ENCODE measurements at regions not wholly inside any gene's neighbourhood (a gene's known extent, or its start where the extent isn't known, plus 50 kb on each side); places are given as distances from the start of the nearest gene placed in this dataset.

GRCh38 chr15:36401586-36401966 is 177.8 kb upstream of the CDIN1 start:
- H3K4me3 ChIP-seq (ENCODE audit: low read length in 2 of 2) = no peak overlapping the region
- no peaks in the 10 kb centered on the region for H3K27me3 ChIP-seq (ENCODE audit: control insufficient read depth in 2 of 2, insufficient read depth in 2 of 2, low read length in 2 of 2)
- no peaks in the 10 kb centered on the region for H3K9me3 ChIP-seq (ENCODE audit: control insufficient read depth in 2 of 2, low read length in 2 of 2)
- H3K36me3 ChIP-seq (ENCODE audit: control insufficient read depth in 2 of 2, insufficient read depth in 2 of 2, low read length in 2 of 2) = no peaks in the 10 kb centered on the region
- no peaks in the 10 kb centered on the region for H3K4me1 ChIP-seq (ENCODE audit: control insufficient read depth in 2 of 2, insufficient read depth in 2 of 2, low read length in 2 of 2)
- no peak overlapping the region for H3K27ac ChIP-seq (ENCODE audit: low read depth in 2 of 2, low read length in 2 of 2)
- H3K9ac ChIP-seq (ENCODE audit: low read depth in 1 of 2, low read length in 2 of 2) = no peak overlapping the region

GRCh38 chr15:36403351-36403750 is 176.1 kb upstream of the CDIN1 start:
- Histone ChIP-seq H3K4me3 (ENCODE audit: low read length in 2 of 2) (no peak overlapping the region), H3K27me3 (ENCODE audit: control insufficient read depth in 2 of 2, insufficient read depth in 2 of 2, low read length in 2 of 2) (no peaks in the 10 kb centered on the region), H3K9ac (ENCODE audit: low read depth in 1 of 2, low read length in 2 of 2) (no peak overlapping the region)

GRCh38 chr15:36406366-36406765 is 173.1 kb upstream of the CDIN1 start:
- Histone ChIP-seq H3K27ac (ENCODE audit: low read depth in 2 of 2, low read length in 2 of 2) (no peak overlapping the region), H3K27me3 (ENCODE audit: control insufficient read depth in 2 of 2, insufficient read depth in 2 of 2, low read length in 2 of 2) (no peaks in the 10 kb centered on the region), H3K36me3 (ENCODE audit: control insufficient read depth in 2 of 2, insufficient read depth in 2 of 2, low read length in 2 of 2) (no peaks in the 10 kb centered on the region), H3K4me1 (ENCODE audit: control insufficient read depth in 2 of 2, insufficient read depth in 2 of 2, low read length in 2 of 2) (no peaks in the 10 kb centered on the region), H3K9me3 (ENCODE audit: control insufficient read depth in 2 of 2, low read length in 2 of 2) (no peaks in the 10 kb centered on the region), H3K9ac (ENCODE audit: low read depth in 1 of 2, low read length in 2 of 2) (no peak overlapping the region), H3K4me3 (ENCODE audit: low read length in 2 of 2) (no peak overlapping the region)

More at GRCh38 chr15:36403351-36403750, 176.1 kb upstream of the CDIN1 start:
- Histone ChIP-seq H3K27ac (ENCODE audit: low read depth in 2 of 2, low read length in 2 of 2) (no peak overlapping the region), H3K4me1 (ENCODE audit: control insufficient read depth in 2 of 2, insufficient read depth in 2 of 2, low read length in 2 of 2) (no peaks in the 10 kb centered on the region), H3K9me3 (ENCODE audit: control insufficient read depth in 2 of 2, low read length in 2 of 2) (no peaks in the 10 kb centered on the region), H3K36me3 (ENCODE audit: control insufficient read depth in 2 of 2, insufficient read depth in 2 of 2, low read length in 2 of 2) (no peaks in the 10 kb centered on the region)

GRCh38 chr15:36406911-36407310 is 172.5 kb upstream of the CDIN1 start:
- Histone ChIP-seq H3K36me3 (ENCODE audit: control insufficient read depth in 2 of 2, insufficient read depth in 2 of 2, low read length in 2 of 2) (no peaks in the 10 kb centered on the region), H3K4me3 (ENCODE audit: low read length in 2 of 2) (no peak overlapping the region), H3K27me3 (ENCODE audit: control insufficient read depth in 2 of 2, insufficient read depth in 2 of 2, low read length in 2 of 2) (no peaks in the 10 kb centered on the region), H3K9ac (ENCODE audit: low read depth in 1 of 2, low read length in 2 of 2) (no peak overlapping the region), H3K9me3 (ENCODE audit: control insufficient read depth in 2 of 2, low read length in 2 of 2) (no peaks in the 10 kb centered on the region), H3K27ac (ENCODE audit: low read depth in 2 of 2, low read length in 2 of 2) (no peak overlapping the region), H3K4me1 (ENCODE audit: control insufficient read depth in 2 of 2, insufficient read depth in 2 of 2, low read length in 2 of 2) (no peaks in the 10 kb centered on the region)

- H3K4me1 ChIP-seq (ENCODE audit: control insufficient read depth in 2 of 2, insufficient read depth in 2 of 2, low read length in 2 of 2) = no peaks in the 10 kb centered on the region
- H3K9ac ChIP-seq (ENCODE audit: low read depth in 1 of 2, low read length in 2 of 2) = no peak overlapping the region
- H3K9me3 ChIP-seq (ENCODE audit: control insufficient read depth in 2 of 2, low read length in 2 of 2) = no peaks in the 10 kb centered on the region
- no peaks in the 10 kb centered on the region for H3K27me3 ChIP-seq (ENCODE audit: control insufficient read depth in 2 of 2, insufficient read depth in 2 of 2, low read length in 2 of 2)
- H3K4me3 ChIP-seq (ENCODE audit: low read length in 2 of 2) = no peak overlapping the region
- no peaks in the 10 kb centered on the region for H3K36me3 ChIP-seq (ENCODE audit: control insufficient read depth in 2 of 2, insufficient read depth in 2 of 2, low read length in 2 of 2)
- H3K27ac ChIP-seq (ENCODE audit: low read depth in 2 of 2, low read length in 2 of 2) = no peak overlapping the region
Measured at GRCh38 chr15:36407647-36408046, 171.8 kb upstream of the CDIN1 start.

GRCh38 chr15:36409819-36410218 is 169.6 kb upstream of the CDIN1 start:
- H3K27me3 ChIP-seq (ENCODE audit: control insufficient read depth in 2 of 2, insufficient read depth in 2 of 2, low read length in 2 of 2) = no peaks in the 10 kb centered on the region
- H3K9ac ChIP-seq (ENCODE audit: low read depth in 1 of 2, low read length in 2 of 2) = no peak overlapping the region
- H3K4me1 ChIP-seq (ENCODE audit: control insufficient read depth in 2 of 2, insufficient read depth in 2 of 2, low read length in 2 of 2) = no peaks in the 10 kb centered on the region
- H3K9me3 ChIP-seq (ENCODE audit: control insufficient read depth in 2 of 2, low read length in 2 of 2) = no peaks in the 10 kb centered on the region
- no peaks in the 10 kb centered on the region for H3K36me3 ChIP-seq (ENCODE audit: control insufficient read depth in 2 of 2, insufficient read depth in 2 of 2, low read length in 2 of 2)
- no peak overlapping the region for H3K4me3 ChIP-seq (ENCODE audit: low read length in 2 of 2)
- no peak overlapping the region for H3K27ac ChIP-seq (ENCODE audit: low read depth in 2 of 2, low read length in 2 of 2)

GRCh38 chr15:36414670-36415069 is 164.8 kb upstream of the CDIN1 start:
- no peak overlapping the region for H3K27ac ChIP-seq (ENCODE audit: low read depth in 2 of 2, low read length in 2 of 2)
- no peak overlapping the region for H3K9ac ChIP-seq (ENCODE audit: low read depth in 1 of 2, low read length in 2 of 2)
- H3K36me3 ChIP-seq (ENCODE audit: control insufficient read depth in 2 of 2, insufficient read depth in 2 of 2, low read length in 2 of 2) = no peaks in the 10 kb centered on the region
- no peaks in the 10 kb centered on the region for H3K27me3 ChIP-seq (ENCODE audit: control insufficient read depth in 2 of 2, insufficient read depth in 2 of 2, low read length in 2 of 2)
- H3K9me3 ChIP-seq (ENCODE audit: control insufficient read depth in 2 of 2, low read length in 2 of 2) = no peaks in the 10 kb centered on the region
- no peaks in the 10 kb centered on the region for H3K4me1 ChIP-seq (ENCODE audit: control insufficient read depth in 2 of 2, insufficient read depth in 2 of 2, low read length in 2 of 2)
- H3K4me3 ChIP-seq (ENCODE audit: low read length in 2 of 2) = no peak overlapping the region

GRCh38 chr15:36415643-36416042 is 163.8 kb upstream of the CDIN1 start:
- no peaks in the 10 kb centered on the region for H3K4me1 ChIP-seq (ENCODE audit: control insufficient read depth in 2 of 2, insufficient read depth in 2 of 2, low read length in 2 of 2)
- no peaks in the 10 kb centered on the region for H3K36me3 ChIP-seq (ENCODE audit: control insufficient read depth in 2 of 2, insufficient read depth in 2 of 2, low read length in 2 of 2)
- no peak overlapping the region for H3K27ac ChIP-seq (ENCODE audit: low read depth in 2 of 2, low read length in 2 of 2)
- no peaks in the 10 kb centered on the region for H3K9me3 ChIP-seq (ENCODE audit: control insufficient read depth in 2 of 2, low read length in 2 of 2)
- H3K27me3 ChIP-seq (ENCODE audit: control insufficient read depth in 2 of 2, insufficient read depth in 2 of 2, low read length in 2 of 2) = no peaks in the 10 kb centered on the region
- no peak overlapping the region for H3K4me3 ChIP-seq (ENCODE audit: low read length in 2 of 2)
- H3K9ac ChIP-seq (ENCODE audit: low read depth in 1 of 2, low read length in 2 of 2) = no peak overlapping the region

GRCh38 chr15:36422631-36423030 is 156.8 kb upstream of the CDIN1 start:
- H3K4me3 ChIP-seq (ENCODE audit: low read length in 2 of 2) = no peak overlapping the region
- H3K27ac ChIP-seq (ENCODE audit: low read depth in 2 of 2, low read length in 2 of 2) = no peak overlapping the region
- no peak overlapping the region for H3K9ac ChIP-seq (ENCODE audit: low read depth in 1 of 2, low read length in 2 of 2)
- H3K4me1 ChIP-seq (ENCODE audit: control insufficient read depth in 2 of 2, insufficient read depth in 2 of 2, low read length in 2 of 2) = no peaks in the 10 kb centered on the region
- no peaks in the 10 kb centered on the region for H3K9me3 ChIP-seq (ENCODE audit: control insufficient read depth in 2 of 2, low read length in 2 of 2)
- H3K27me3 ChIP-seq (ENCODE audit: control insufficient read depth in 2 of 2, insufficient read depth in 2 of 2, low read length in 2 of 2) = no peaks in the 10 kb centered on the region
- no peaks in the 10 kb centered on the region for H3K36me3 ChIP-seq (ENCODE audit: control insufficient read depth in 2 of 2, insufficient read depth in 2 of 2, low read length in 2 of 2)

GRCh38 chr15:36426691-36427090 is 152.7 kb upstream of the CDIN1 start:
- no peaks in the 10 kb centered on the region for H3K27me3 ChIP-seq (ENCODE audit: control insufficient read depth in 2 of 2, insufficient read depth in 2 of 2, low read length in 2 of 2)
- no peak overlapping the region for H3K4me3 ChIP-seq (ENCODE audit: low read length in 2 of 2)
- H3K9ac ChIP-seq (ENCODE audit: low read depth in 1 of 2, low read length in 2 of 2) = no peak overlapping the region
- no peaks in the 10 kb centered on the region for H3K4me1 ChIP-seq (ENCODE audit: control insufficient read depth in 2 of 2, insufficient read depth in 2 of 2, low read length in 2 of 2)
- H3K9me3 ChIP-seq (ENCODE audit: control insufficient read depth in 2 of 2, low read length in 2 of 2) = no peaks in the 10 kb centered on the region
- no peak overlapping the region for H3K27ac ChIP-seq (ENCODE audit: low read depth in 2 of 2, low read length in 2 of 2)
- no peaks in the 10 kb centered on the region for H3K36me3 ChIP-seq (ENCODE audit: control insufficient read depth in 2 of 2, insufficient read depth in 2 of 2, low read length in 2 of 2)
